Muscle layer of duodenum (tissue), 2 donors: ENCODE measurements at regions not wholly inside any gene's neighbourhood (a gene's known extent, or its start where the extent isn't known, plus 50 kb on each side); places are given as distances from the start of the nearest gene placed in this dataset.

Experiments used
- H3K27ac ChIP-seq: one replicate; pipeline ENCODE4 v1.7.0; 2013; ENCODE audit warnings: mild to moderate bottlenecking, low read length
- H3K27me3 ChIP-seq: one replicate; pipeline ENCODE4 v1.7.0; 2013; ENCODE audit warnings: low read depth, mild to moderate bottlenecking, control low read depth, low read length
- H3K36me3 ChIP-seq, 2 donors: one replicate each; pipeline ENCODE4 v1.7.0; 2013; ENCODE audit warnings: low read length in 2 of 2, control low read depth in 1 of 2, mild to moderate bottlenecking in 1 of 2; ENCODE audit not compliant: insufficient read depth in 2 of 2, control insufficient read depth in 1 of 2
- H3K4me1 ChIP-seq, 2 donors: one replicate each; pipeline ENCODE4 v1.7.0; 2013; ENCODE audit warnings: low read length in 2 of 2, mild to moderate bottlenecking in 2 of 2, control low read depth in 1 of 2, moderate library complexity in 1 of 2; ENCODE audit not compliant: insufficient read depth in 2 of 2, control insufficient read depth in 1 of 2
- H3K4me3 ChIP-seq, 2 donors: one replicate each; pipeline ENCODE4 v1.7.0; 2013; ENCODE audit warnings: low read length in 2 of 2, low read depth in 1 of 2, mild to moderate bottlenecking in 1 of 2
- H3K9me3 ChIP-seq, 2 donors: one replicate each; pipeline ENCODE4 v1.7.0; 2013; ENCODE audit warnings: low read length in 2 of 2, control low read depth in 1 of 2, mild to moderate bottlenecking in 1 of 2; ENCODE audit not compliant: control insufficient read depth in 1 of 2
- donor health status: healthy.

- Histone ChIP-seq H3K9me3 (no peaks in the 10 kb centered on the region), H3K27me3 (no peaks in the 10 kb centered on the region), H3K36me3 (no peaks in the 10 kb centered on the region), H3K4me1 (no peaks in the 10 kb centered on the region), H3K27ac (no peak overlapping the region), H3K4me3 (no peak overlapping the region)
These were observed 607.1 kb downstream of the PCDH18 start for GRCh38 chr4:136925203-136925602.

- H3K27me3 ChIP-seq, result no peaks in the 10 kb centered on the region
- no peak overlapping the region for H3K27ac ChIP-seq
- H3K36me3 ChIP-seq, result no peaks in the 10 kb centered on the region
- no peaks in the 10 kb centered on the region for H3K9me3 ChIP-seq
- no peak overlapping the region for H3K4me3 ChIP-seq
- H3K4me1 ChIP-seq, result no peaks in the 10 kb centered on the region
These were observed 610.2 kb downstream of the PCDH18 start for GRCh38 chr4:136922066-136922465.

GRCh38 chr4:136920092-136920881 is 612.0 kb downstream of the PCDH18 start:
- Histone ChIP-seq H3K4me1 (no peaks in the 10 kb centered on the region), H3K27ac (no peak overlapping the region), H3K9me3 (no peaks in the 10 kb centered on the region), H3K4me3 (no peak overlapping the region), H3K27me3 (no peaks in the 10 kb centered on the region), H3K36me3 (no peaks in the 10 kb centered on the region)

GRCh38 chr4:136918772-136919171 is 613.5 kb downstream of the PCDH18 start:
- H3K27ac ChIP-seq, result no peak overlapping the region
- H3K36me3 ChIP-seq, result no peaks in the 10 kb centered on the region
- H3K9me3 ChIP-seq, result no peaks in the 10 kb centered on the region
- no peak overlapping the region for H3K4me3 ChIP-seq
- no peaks in the 10 kb centered on the region for H3K4me1 ChIP-seq
- H3K27me3 ChIP-seq, result no peaks in the 10 kb centered on the region

GRCh38 chr4:136917312-136918110 is 614.8 kb downstream of the PCDH18 start:
- H3K36me3 ChIP-seq, result no peaks in the 10 kb centered on the region
- no peak overlapping the region for H3K27ac ChIP-seq
- H3K27me3 ChIP-seq, result no peaks in the 10 kb centered on the region
- no peaks in the 10 kb centered on the region for H3K9me3 ChIP-seq
- H3K4me3 ChIP-seq, result no peak overlapping the region
- H3K4me1 ChIP-seq, result no peaks in the 10 kb centered on the region

- no peaks in the 10 kb centered on the region for H3K9me3 ChIP-seq
- H3K36me3 ChIP-seq, result no peaks in the 10 kb centered on the region
- H3K27ac ChIP-seq, result no peak overlapping the region
- no peaks in the 10 kb centered on the region for H3K27me3 ChIP-seq
- no peak overlapping the region for H3K4me3 ChIP-seq
- H3K4me1 ChIP-seq, result no peaks in the 10 kb centered on the region
These were observed 622.7 kb downstream of the PCDH18 start for GRCh38 chr4:136909626-136910025.

- H3K27ac ChIP-seq, result no peak overlapping the region
- H3K4me3 ChIP-seq, result no peak overlapping the region
- no peaks in the 10 kb centered on the region for H3K36me3 ChIP-seq
- no peaks in the 10 kb centered on the region for H3K4me1 ChIP-seq
- H3K9me3 ChIP-seq, result no peaks in the 10 kb centered on the region
- no peaks in the 10 kb centered on the region for H3K27me3 ChIP-seq
These were observed 624.2 kb downstream of the PCDH18 start for GRCh38 chr4:136908122-136908521.

GRCh38 chr4:136900696-136901095 is 631.6 kb downstream of the PCDH18 start:
- Histone ChIP-seq H3K27ac (no peak overlapping the region), H3K9me3 (no peaks in the 10 kb centered on the region)

GRCh38 chr4:136898590-136899248 is 633.6 kb downstream of the PCDH18 start:
- no peak overlapping the region for H3K27ac ChIP-seq
- H3K4me3 ChIP-seq, result no peak overlapping the region
- no peaks in the 10 kb centered on the region for H3K27me3 ChIP-seq
- H3K36me3 ChIP-seq, result no peaks in the 10 kb centered on the region
- H3K4me1 ChIP-seq, result no peaks in the 10 kb centered on the region
- no peaks in the 10 kb centered on the region for H3K9me3 ChIP-seq

More at GRCh38 chr4:136900696-136901095, 631.6 kb downstream of the PCDH18 start:
- H3K36me3 ChIP-seq, result no peaks in the 10 kb centered on the region
- no peaks in the 10 kb centered on the region for H3K4me1 ChIP-seq
- H3K27me3 ChIP-seq, result no peaks in the 10 kb centered on the region
- H3K4me3 ChIP-seq, result no peak overlapping the region

GRCh38 chr4:136893573-136893972 is 638.7 kb downstream of the PCDH18 start:
- Histone ChIP-seq H3K36me3 (no peaks in the 10 kb centered on the region), H3K27ac (no peak overlapping the region), H3K4me3 (no peak overlapping the region), H3K9me3 (no peaks in the 10 kb centered on the region), H3K27me3 (no peaks in the 10 kb centered on the region), H3K4me1 (no peaks in the 10 kb centered on the region)

GRCh38 chr4:136881666-136882065 is 650.6 kb downstream of the PCDH18 start:
- H3K4me3 ChIP-seq, result no peak overlapping the region
- no peaks in the 10 kb centered on the region for H3K36me3 ChIP-seq
- H3K27ac ChIP-seq, result no peak overlapping the region
- H3K27me3 ChIP-seq, result no peaks in the 10 kb centered on the region
- H3K4me1 ChIP-seq, result no peaks in the 10 kb centered on the region
- no peaks in the 10 kb centered on the region for H3K9me3 ChIP-seq
